NCI-H1694 treated with DMSO at 0.1 percent for 48 hours (cell line): ENCODE measurements at regions not wholly inside any gene's neighbourhood (a gene's known extent, or its start where the extent isn't known, plus 50 kb on each side); places are given as distances from the start of the nearest gene placed in this dataset.

Experiments used
- DNase-seq: peaks from one replicate; lab custom pipeline; 2025; lab: John Stamatoyannopoulos, UW

- no peak for DNase-seq
Measured at GRCh38 chr7:32143301-32143700, 73.1 kb upstream of the PDE1C start.

GRCh38 chr7:32142649-32143048 is 72.4 kb upstream of the PDE1C start:
- no peak for DNase-seq

GRCh38 chr7:32140210-32140939 is 70.2 kb upstream of the PDE1C start:
- DNase-seq: no peak

- no peak for DNase-seq
Measured at GRCh38 chr7:32137059-32137458, 66.9 kb upstream of the PDE1C start.

- no peak for DNase-seq
Measured at GRCh38 chr7:32131091-32131490, 60.9 kb upstream of the PDE1C start.

- no peak for DNase-seq
Measured at GRCh38 chr7:32126843-32127242, 56.6 kb upstream of the PDE1C start.
